IMR-90 (cell line): ENCODE measurements at regions not wholly inside any gene's neighbourhood (a gene's known extent, or its start where the extent isn't known, plus 50 kb on each side); places are given as distances from the start of the nearest gene placed in this dataset.

Experiments
- ATAC-seq: fragments of 200-7000 bp; cut with Tn5 transposase; 2 replicates; pipeline ENCODE4 v1.9.1; 2020; ENCODE audit warnings: low read depth, mild to moderate bottlenecking, moderate library complexity
- BruUV-seq: library from RNA; stranded (reverse); fragments of 400-500 nt; replicated peaks from 2 replicates; lab custom pipeline; 2021; lab: Mats Ljungman, UMichigan
- CTCF ChIA-PET: fragments of 300-600 bp; formaldehyde crosslinking; extraction: SDS; loops from one replicate; lab custom pipeline; 2021; ENCODE audit warnings: antibody characterized with exemption; lab: Yijun Ruan, JAX
- POLR2A ChIA-PET: fragments of 300-600 bp; sonication (Branson Sonifier 250); formaldehyde crosslinking; loops from one replicate; lab custom pipeline; 2022; ENCODE audit warnings: antibody characterized with exemption; ENCODE audit not compliant: unreplicated experiment; lab: Charles Lee
- DNase-seq: peaks from one replicate; pipeline ENCODE4 v3.0.0; 2013
- H2AFZ ChIP-seq: replicated peaks from 2 replicates; pipeline ENCODE3; 2013; ENCODE audit warnings: low read length, mild to moderate bottlenecking; ENCODE audit not compliant: poor library complexity
- H2AK5ac ChIP-seq: 2 replicates; pipeline ENCODE4 v1.6.1; 2013; ENCODE audit warnings: low read depth, low read length, inconsistent platforms
- H2AK9ac ChIP-seq: replicated peaks from 2 replicates; pipeline ENCODE3; 2013; ENCODE audit warnings: mild to moderate bottlenecking, low read depth, low read length, moderate library complexity; ENCODE audit not compliant: poor library complexity
- H2BK120ac ChIP-seq: 2 replicates; pipeline ENCODE4 v1.6.1; 2013; ENCODE audit warnings: low read depth, low read length, inconsistent platforms
- H2BK15ac ChIP-seq: 3 replicates; pipeline ENCODE4 v1.6.1; 2013; ENCODE audit warnings: low read depth, low read length, inconsistent platforms
- H2BK20ac ChIP-seq: 2 replicates; pipeline ENCODE4 v1.6.1; 2013; ENCODE audit warnings: low read depth, mild to moderate bottlenecking, inconsistent platforms, low read length, moderate library complexity
- H2BK5ac ChIP-seq: 2 replicates; pipeline ENCODE4 v1.6.1; 2013; ENCODE audit warnings: mild to moderate bottlenecking, low read depth, low read length, inconsistent platforms; ENCODE audit not compliant: poor library complexity, severe bottlenecking
- H3K14ac ChIP-seq: replicated peaks from 2 replicates; pipeline ENCODE4 v1.6.1; 2013; ENCODE audit warnings: low read depth, low read length, inconsistent platforms
- H3K18ac ChIP-seq: 2 replicates; pipeline ENCODE4 v1.6.1; 2013; ENCODE audit warnings: low read depth, low read length, control low read depth
- H3K23ac ChIP-seq: 2 replicates; pipeline ENCODE4 v1.6.1; 2013; ENCODE audit warnings: low read depth, low read length, inconsistent platforms
- H3K27ac ChIP-seq: 2 replicates; pipeline ENCODE4 v1.5.1; 2013; ENCODE audit warnings: mild to moderate bottlenecking, control low read depth, low read length; ENCODE audit not compliant: insufficient read depth
- H3K27me3 ChIP-seq: 2 replicates; pipeline ENCODE4 v1.6.1; 2013; ENCODE audit warnings: low read length; ENCODE audit not compliant: control insufficient read depth, insufficient read depth
- H3K36me3 ChIP-seq: 2 replicates; pipeline ENCODE4 v1.6.1; 2013; ENCODE audit warnings: low read length, mixed read lengths; ENCODE audit not compliant: control insufficient read depth, insufficient read depth
- H3K4ac ChIP-seq: 2 replicates; pipeline ENCODE4 v1.6.1; 2013; ENCODE audit warnings: low read depth, low read length, inconsistent platforms
- H3K4me1 ChIP-seq: 2 replicates; pipeline ENCODE4 v1.6.1; 2013; ENCODE audit warnings: low read length, mixed read lengths; ENCODE audit not compliant: control insufficient read depth, insufficient read depth
- H3K4me2 ChIP-seq: 2 replicates; pipeline ENCODE4 v1.6.1; 2013; ENCODE audit warnings: low read depth, mild to moderate bottlenecking, control low read depth, low read length, moderate library complexity
- H3K4me3 ChIP-seq: 2 replicates; pipeline ENCODE4 v1.5.1; 2013; ENCODE audit warnings: low read depth, mild to moderate bottlenecking, control low read depth, low read length, moderate library complexity; ENCODE audit not compliant: insufficient read depth
- H3K56ac ChIP-seq: 2 replicates; pipeline ENCODE4 v1.6.1; 2013; ENCODE audit warnings: low read length, inconsistent platforms; ENCODE audit not compliant: insufficient read depth; ENCODE audit errors: extremely low read depth
- H3K79me1 ChIP-seq, 2 experiments: 2 replicates each; pipeline ENCODE4 v1.6.1; 2013; ENCODE audit warnings: low read length in 2 of 2, inconsistent platforms in 1 of 2, low read depth in 1 of 2
- H3K9ac ChIP-seq: 2 replicates; pipeline ENCODE4 v1.6.1; 2013; ENCODE audit warnings: low read depth, low read length, control low read depth
- H3K9me1 ChIP-seq: 2 replicates; pipeline ENCODE4 v1.6.1; 2013; ENCODE audit warnings: low read length, inconsistent platforms; ENCODE audit not compliant: insufficient read depth
- H3K9me3 ChIP-seq: 2 replicates; pipeline ENCODE4 v1.6.1; 2013; ENCODE audit warnings: low read length; ENCODE audit not compliant: control insufficient read depth, insufficient read depth
- H4K20me1 ChIP-seq: 2 replicates; pipeline ENCODE4 v1.6.1; 2013; ENCODE audit warnings: low read length, inconsistent platforms; ENCODE audit not compliant: insufficient read depth
- H4K5ac ChIP-seq: 2 replicates; pipeline ENCODE4 v1.6.1; 2013; ENCODE audit warnings: mild to moderate bottlenecking, low read depth, low read length, control low read depth
- H4K8ac ChIP-seq, 2 experiments: 2 replicates each; pipeline ENCODE4 v1.6.1; 2013; ENCODE audit warnings: low read depth in 2 of 2, low read length in 2 of 2, control low read depth in 1 of 2, inconsistent platforms in 1 of 2
- H4K91ac ChIP-seq: 2 replicates; pipeline ENCODE4 v1.6.1; 2013; ENCODE audit warnings: low read depth, low read length, inconsistent platforms; ENCODE audit not compliant: insufficient read depth
- BHLHE40 ChIP-seq: fragments of 150-350 bp; IDR thresholded peaks from 2 replicates; pipeline ENCODE4 v1.6.1; 2016; ENCODE audit warnings: mild to moderate bottlenecking, low read depth, low read length
- CHD1 ChIP-seq: IDR thresholded peaks from 2 replicates; pipeline ENCODE4 v1.6.1; 2012; ENCODE audit warnings: low read depth, low read length, improper control_type of control experiment
- CTCF ChIP-seq: conservative IDR thresholded peaks from 2 replicates; pipeline ENCODE4 v1.5.1; 2012; ENCODE audit warnings: mild to moderate bottlenecking, low read depth, low read length, improper control_type of control experiment
- MXI1 ChIP-seq: IDR thresholded peaks from 2 replicates; pipeline ENCODE4 v1.6.1; 2012; ENCODE audit warnings: low read depth, mild to moderate bottlenecking, low read length, moderate library complexity, borderline replicate concordance
- POLR2A ChIP-seq: IDR thresholded peaks from 2 replicates; pipeline ENCODE4 v1.6.1; 2012; ENCODE audit warnings: mild to moderate bottlenecking, low read depth, low read length
- RCOR1 ChIP-seq: IDR thresholded peaks from 2 replicates; pipeline ENCODE4 v1.6.1; 2012; ENCODE audit warnings: mild to moderate bottlenecking, low read length, improper control_type of control experiment; ENCODE audit not compliant: insufficient replicate concordance
- WGBS, 2 experiments: methylation state at CpG; one replicate each; pipeline versions ENCODE4 v1.1.5 to v1.1.7; 2013; ENCODE audit warnings: missing lambda C conversion rate in 2 of 2; ENCODE audit not compliant: insufficient read length in 1 of 2; ENCODE audit errors: extremely low coverage in 2 of 2; 5-methylcytosine and 5-hydroxymethylcytosine counted together
- dilution Hi-C: fragments of 300-500 bp; cut with HindIII; formaldehyde crosslinking; loops from one replicate; pipeline ENCODE4 v1.14.3; 2018; ENCODE audit warnings: low sequenced_read_pairs; ENCODE audit not compliant: unreplicated experiment
- in situ Hi-C: fragments of 300-500 bp; cut with MboI; formaldehyde crosslinking; loops from 3 replicates; pipeline ENCODE4 v1.14.3; 2019; ENCODE audit warnings: low sequenced_read_pairs, inconsistent platforms, mixed read lengths
- intact Hi-C: fragments of 100-400 bp; cut with micrococcal nuclease; formaldehyde crosslinking; loops from 2 replicates; pipeline ENCODE4 v1.10.0; 2022

GRCh38 chr5:116386633-116387032 lies 188.0 kb downstream of the SEMA6A start:
- intact Hi-C loops (no loop called here), in situ Hi-C loops (no loop called here), dilution Hi-C loops (no loop called here)
- Histone ChIP-seq H2BK20ac (no peak overlapping the region), H3K4ac (no peak overlapping the region), H3K14ac (no peak overlapping the region), H2BK15ac (no peak overlapping the region), H3K36me3 (no peaks in the 10 kb centered on the region), H3K9ac (no peak overlapping the region), H3K9me3 (no peaks in the 10 kb centered on the region), H2BK120ac (no peak overlapping the region), H2BK5ac (no peak overlapping the region), H4K20me1 (no peaks in the 10 kb centered on the region), H4K91ac (no peak overlapping the region), H3K18ac (no peak overlapping the region), H3K27me3 (no peaks in the 10 kb centered on the region), H3K4me3 (no peak overlapping the region), H3K56ac (no peak overlapping the region), H3K9me1 (no peaks in the 10 kb centered on the region), H2AK9ac (no peak overlapping the region), H3K4me1 (no peaks in the 10 kb centered on the region), H2AFZ (no peak overlapping the region), H4K5ac (no peak overlapping the region), H4K8ac (no peak overlapping the region), H3K4me2 (no peak overlapping the region), H3K27ac (no peak overlapping the region), H3K79me1 (no peaks in the 10 kb centered on the region), H2AK5ac (no peak overlapping the region), H3K23ac (no peak overlapping the region)
- CTCF ChIA-PET: no interaction called here
- no TSS peak for BruUV-seq
- DNase-seq (no peak), ATAC-seq (no peak)
- POLR2A ChIA-PET: interaction anchor here (0.8 kb wide), 1 partner anchor 9 kb away, joined by 5 read pairs; no protein-coding TSS in a partner anchor
- no CpG with 5 or more reads among the region's 5 CpGs for WGBS, 2 experiments
- no peak for TF ChIP-seq POLR2A
- TF ChIP-seq BHLHE40: no peak
- TF ChIP-seq RCOR1: no peak
- no peak for TF ChIP-seq CHD1
- TF ChIP-seq MXI1: no peak
- TF ChIP-seq CTCF: no peak
